Activated CD4-positive, alpha-beta T cell treated with anti-CD3 and anti-CD28 coated beads, Interleukin-2, Interleukin-6, amounts not matched to agents 100 ng/mL and 50 ng/mL, durations not matched to agents 16 hours and 8 hours (primary cell): ENCODE measurements at regions not wholly inside any gene's neighbourhood (a gene's known extent, or its start where the extent isn't known, plus 50 kb on each side); places are given as distances from the start of the nearest gene placed in this dataset.

Experiments
- DNase-seq: peaks from one replicate; pipeline ENCODE4 v3.0.0-alpha.2; 2020

DNA sequence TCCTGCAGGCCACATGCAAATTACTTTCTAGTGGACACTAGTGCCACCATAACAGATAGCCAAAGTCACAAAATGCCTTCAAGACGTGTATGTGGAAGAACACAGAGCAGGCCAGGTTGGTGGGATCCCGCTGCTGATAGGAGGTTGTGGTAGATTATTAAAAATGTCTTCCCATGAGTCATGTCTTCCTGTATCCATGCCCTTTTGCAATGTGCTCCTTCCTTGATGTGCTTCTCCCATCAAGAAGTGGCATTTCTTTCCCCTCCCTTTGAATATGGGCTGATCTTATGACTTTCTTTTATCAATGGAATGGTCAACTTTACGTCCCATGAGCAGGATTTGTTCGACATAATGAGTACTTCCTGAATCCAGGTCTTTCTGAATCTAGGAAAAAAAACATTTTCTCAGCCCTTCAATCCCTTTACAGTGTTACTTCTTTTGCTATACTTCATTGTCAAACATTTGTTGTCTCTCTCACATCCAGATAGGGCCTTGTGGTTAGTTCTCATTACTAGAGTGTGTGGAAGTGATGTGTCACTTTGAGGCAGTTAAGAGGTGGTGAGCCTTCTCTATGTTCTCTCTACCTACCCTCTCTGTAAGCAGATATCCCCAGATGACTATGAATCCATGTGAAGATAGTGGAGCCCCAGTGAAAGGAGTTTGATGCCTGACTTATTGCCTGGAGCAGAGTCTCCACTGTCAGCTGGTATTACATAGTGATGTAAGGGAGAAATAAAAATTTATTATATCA is 519.2 kb upstream of the DIPK2B start:
- DNase-seq = peak; percentile 68

DNA sequence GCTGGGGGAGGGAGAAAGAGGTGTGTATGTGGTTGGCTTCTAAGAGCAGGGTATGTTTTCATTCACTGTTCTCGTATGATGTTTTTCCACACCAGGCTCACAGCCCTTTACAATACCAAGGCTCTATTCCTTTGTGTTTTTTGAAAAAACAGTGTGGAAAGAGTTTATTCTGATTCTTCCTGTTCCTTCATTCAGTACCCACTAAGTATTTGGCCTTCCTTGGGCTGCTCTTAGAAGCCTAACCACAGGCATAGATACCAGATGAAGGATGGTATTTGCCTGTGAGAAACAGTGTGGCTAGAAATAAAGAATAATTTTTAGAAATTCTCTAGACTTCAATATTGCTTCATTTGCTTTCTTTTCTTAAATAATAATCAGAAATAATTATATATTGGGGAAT is 518.0 kb upstream of the DIPK2B start:
- DNase-seq = no peak

DNA sequence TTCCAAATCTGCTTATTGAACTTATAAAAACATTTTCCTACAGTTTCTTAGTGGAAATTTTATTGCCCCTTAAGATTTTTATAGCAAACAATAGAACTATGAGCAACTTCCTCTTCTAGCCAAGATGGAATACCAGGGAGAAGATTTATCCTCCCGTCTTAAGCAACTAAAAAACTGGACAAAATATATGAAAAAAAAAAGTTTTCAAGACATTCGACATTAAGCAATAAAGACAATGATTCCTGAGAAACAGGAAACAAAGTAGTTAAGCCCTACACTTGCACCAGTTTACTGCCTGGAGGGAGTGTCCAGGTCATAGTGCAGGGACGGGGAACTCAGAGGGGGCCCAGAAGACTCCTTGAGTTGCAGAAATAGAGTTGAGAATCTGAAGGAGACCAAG is 516.1 kb upstream of the DIPK2B start:
- DNase-seq = no peak

DNA sequence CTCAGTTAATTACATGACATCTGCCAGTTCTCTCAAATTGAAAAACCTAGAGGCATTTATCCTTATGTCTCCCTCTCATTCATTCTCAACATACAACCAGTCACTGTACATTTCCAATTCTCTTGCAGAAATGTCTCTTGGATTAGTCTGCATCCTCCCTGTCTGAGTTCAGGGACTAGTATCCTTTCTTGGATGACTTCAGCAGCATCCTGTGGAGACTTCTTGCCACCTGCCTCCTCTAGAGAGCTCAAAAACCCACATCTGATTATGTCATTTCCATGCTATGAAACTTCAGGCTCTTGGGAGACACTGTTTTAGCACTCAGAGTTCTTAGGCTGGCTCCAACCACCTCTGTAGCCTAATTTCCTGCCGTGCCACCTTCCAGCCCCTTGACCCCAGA is 515.1 kb upstream of the DIPK2B start:
- DNase-seq = no peak

DNA sequence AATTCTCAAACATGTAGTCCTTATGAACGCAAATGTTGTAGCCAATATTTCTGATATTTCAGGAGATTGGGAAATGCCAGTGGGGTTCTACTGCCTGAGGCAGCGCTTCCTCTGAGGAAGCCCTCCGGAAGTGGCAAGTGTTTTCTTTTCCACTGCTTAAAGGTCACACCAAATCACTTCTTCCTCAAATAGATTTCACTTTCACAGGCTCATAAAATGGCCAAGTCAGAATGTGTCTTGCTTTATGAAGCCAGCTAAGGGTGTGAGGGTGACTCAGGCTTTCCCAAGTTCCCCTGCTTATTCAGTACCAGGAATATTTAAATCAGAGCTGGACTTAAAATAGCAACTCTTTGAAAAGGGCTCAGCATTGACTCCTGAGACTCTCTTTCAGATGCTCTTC is 514.2 kb upstream of the DIPK2B start:
- DNase-seq = peak; percentile 59

DNA sequence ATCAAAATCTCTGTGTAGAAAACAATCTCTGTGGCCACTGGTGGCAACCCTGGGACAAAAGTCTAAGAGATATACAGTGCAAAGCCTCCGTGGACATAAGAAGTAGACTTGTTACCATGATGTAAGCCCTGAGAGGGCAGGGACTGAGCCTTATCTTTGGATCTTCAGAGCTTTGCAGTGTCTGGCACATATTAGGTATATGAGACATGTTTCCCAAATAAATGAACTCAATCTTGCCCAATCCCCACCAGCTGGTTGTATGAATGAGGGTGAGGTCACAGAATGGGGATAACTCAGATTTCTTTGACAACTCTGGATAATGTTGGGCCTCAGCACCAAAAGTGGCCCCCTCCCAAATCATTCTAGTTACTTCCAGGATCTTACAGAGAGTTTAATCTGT is 511.4 kb upstream of the DIPK2B start:
- DNase-seq = no peak

DNA sequence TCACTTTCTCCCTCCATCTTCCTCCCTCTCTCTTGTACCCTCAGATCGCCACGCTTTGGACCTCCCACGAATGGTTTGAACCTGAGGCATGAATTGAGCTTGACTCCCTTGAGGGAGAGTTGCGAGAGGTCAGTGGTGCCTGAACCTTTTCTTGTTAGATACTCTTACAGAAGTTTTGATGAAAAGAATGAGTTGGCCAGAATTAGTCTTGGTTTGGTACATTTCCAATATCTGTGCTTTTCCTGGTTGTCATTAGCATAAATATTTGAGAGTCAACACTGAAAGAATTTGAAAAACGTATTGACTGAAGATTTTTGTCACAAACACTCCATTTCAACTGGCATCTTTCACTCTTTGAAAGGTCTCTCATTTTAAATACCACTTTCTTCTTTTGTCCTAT is 510.6 kb upstream of the DIPK2B start:
- no peak for DNase-seq

DNA sequence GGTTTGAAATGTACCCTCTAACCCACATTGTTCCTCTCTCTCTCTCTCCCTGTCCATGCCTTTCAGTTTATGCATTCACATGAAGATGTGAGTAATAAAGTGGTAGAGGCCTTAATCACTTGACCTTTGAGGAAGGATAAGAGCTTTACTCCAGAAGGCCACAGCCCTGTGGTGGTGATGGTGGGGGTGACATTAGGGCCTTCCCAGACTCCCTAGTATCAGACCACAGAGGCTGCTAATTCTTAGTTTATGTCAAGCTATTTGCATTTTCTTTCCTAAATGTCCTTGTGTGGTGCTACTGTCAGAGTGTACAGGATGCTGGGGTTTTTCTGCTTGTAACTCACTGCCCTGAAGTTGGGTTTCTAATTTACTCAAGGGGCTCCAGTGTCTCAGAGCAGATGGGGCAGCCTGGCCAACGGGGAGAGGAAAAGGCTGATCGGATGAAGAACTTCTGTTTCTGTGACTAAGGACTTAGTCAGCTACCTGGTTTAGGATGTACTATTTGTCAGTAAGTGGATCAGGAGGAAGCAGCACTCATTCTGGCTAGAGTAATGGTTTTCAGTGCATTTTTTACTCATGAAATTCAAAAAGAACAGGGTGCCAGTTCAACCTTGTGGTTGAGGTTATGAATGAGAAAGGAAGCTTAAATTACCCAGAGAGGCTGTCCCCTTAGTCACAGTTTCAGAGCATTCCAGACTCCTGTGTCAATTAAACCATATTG is 509.6 kb upstream of the DIPK2B start:
- peak; percentile 92 for DNase-seq

DNA sequence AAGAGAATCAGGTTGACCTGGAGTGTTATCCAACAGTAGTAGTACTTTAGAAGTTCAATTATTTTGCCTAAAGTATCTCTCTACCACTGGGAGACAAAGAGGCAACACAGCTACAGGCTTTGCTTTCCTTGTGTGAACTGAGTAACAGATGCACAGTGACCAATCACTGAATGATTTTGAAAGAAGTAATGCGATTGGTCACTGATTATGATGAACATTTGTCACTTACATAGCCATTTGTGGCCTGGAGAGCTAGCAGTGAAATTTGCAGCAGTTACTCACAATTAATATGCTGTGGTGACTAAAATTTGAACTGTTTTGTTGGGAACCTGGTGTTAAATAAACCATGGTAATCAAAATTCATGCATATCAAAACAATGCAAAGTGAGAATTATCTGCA is 508.7 kb upstream of the DIPK2B start:
- DNase-seq = peak; percentile 39

DNA sequence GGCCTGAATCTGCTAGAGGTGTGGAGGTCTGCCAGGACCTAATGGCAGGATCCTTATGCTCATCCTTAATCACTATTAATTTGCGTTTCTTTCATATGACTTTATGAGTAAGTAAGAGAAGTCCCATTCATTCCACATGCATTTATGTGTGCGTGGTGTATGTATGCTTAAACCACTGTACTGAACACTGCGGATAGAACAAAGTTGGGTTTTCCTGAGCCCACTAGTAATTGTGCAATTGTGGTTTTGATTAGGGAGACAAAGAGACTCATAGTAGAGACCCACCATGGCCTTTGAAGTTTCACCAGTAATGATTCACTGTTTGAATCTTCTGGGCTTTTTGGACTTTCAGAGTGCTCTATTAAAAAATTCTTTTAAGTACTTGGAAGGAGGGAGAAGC is 498.5 kb upstream of the DIPK2B start:
- DNase-seq = no peak

DNA sequence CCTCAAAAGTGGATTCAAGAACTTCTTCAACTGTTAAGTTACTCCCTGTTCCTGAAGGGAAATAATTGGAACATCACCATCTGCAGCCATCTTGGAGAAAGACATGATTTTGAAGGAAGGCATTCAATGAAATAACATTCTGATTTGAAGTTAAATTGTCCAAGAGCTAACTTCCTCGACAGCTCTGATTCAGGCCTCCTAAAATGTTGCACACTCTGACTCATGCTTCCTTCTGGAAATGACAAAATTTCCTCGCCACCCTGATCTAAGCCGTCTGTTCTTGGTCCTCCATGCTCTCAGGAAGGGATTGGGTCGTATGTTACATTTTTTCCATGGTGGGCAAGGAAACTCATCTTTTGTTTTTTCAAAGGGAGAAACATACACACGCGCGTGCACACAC is 496.9 kb upstream of the DIPK2B start:
- no peak for DNase-seq

DNA sequence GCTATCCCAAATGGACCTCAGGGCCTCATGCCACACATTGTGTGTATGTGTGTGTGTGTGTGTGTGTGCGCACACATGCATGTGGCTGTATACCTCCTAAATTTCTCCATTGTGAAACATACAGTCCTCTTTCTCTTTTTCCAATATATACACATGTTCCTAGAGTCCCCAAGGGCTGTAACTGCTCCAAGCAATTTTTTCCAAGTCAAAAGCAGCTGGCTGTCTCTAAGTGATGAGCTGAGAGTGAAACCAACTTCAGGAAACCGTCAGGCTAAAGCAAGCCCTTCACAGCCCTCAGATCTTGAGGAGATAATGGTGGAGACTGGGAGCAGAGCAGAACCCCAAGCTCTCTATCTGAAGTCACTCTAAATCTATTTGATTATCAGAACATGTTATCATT is 496.1 kb upstream of the DIPK2B start:
- DNase-seq = no peak

DNA sequence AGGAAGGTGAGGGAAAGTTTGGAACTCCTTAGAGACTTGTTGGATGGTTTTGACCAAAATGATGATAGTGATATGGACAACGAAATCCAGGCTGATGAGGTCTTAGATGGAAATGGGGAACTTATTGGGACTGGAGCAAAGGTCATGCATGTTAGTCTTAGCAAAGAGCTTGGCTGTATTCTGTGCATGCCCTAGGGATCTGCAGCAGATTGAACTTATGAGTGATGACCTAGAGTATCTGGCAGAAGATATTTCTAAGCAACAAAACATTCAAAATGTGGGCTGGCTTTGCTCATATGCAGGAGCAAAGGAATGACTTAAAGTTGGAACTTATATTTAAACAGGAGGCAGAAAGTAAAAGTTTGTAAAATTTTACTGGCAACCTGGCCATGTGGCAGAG is 489.3 kb upstream of the DIPK2B start:
- DNase-seq = no peak

DNA sequence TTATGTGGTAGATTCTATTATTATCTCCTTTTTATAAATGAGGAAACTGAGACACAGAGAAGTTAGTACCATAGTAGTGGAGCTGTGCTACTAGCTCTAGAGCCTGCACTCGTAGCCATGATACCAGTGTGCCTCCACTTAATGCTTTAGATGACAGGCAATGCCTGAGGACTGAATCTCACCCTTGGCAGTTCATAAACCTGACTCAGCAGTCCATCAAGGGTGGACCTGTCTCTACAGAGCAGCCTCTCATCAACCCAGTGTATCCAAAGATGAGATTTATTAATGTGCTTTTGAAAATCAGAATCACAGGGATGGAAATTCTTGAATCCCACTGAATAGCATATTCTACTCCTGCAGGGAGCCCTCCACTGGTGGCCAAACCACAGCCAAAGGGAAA is 483.2 kb upstream of the DIPK2B start:
- no peak for DNase-seq

DNA sequence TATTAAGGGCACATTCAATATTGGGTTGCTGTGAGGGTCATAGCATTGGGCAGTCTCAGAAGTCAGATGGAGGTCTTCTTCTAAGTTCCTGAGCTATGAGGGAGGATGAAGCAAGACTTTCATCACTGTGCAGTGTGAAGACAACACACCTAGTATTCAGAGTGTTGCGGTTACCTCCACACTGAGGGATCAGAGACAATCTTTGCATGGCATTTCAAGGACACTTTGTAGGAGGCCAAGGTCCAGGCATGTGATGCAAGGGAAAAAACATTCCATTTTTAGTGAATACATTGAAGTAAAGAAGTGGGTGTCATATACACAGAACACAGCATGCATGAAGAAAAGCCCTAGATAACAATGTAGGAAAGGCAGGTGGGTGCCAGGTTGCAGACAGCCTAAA is 481.2 kb upstream of the DIPK2B start:
- no peak for DNase-seq

DNA sequence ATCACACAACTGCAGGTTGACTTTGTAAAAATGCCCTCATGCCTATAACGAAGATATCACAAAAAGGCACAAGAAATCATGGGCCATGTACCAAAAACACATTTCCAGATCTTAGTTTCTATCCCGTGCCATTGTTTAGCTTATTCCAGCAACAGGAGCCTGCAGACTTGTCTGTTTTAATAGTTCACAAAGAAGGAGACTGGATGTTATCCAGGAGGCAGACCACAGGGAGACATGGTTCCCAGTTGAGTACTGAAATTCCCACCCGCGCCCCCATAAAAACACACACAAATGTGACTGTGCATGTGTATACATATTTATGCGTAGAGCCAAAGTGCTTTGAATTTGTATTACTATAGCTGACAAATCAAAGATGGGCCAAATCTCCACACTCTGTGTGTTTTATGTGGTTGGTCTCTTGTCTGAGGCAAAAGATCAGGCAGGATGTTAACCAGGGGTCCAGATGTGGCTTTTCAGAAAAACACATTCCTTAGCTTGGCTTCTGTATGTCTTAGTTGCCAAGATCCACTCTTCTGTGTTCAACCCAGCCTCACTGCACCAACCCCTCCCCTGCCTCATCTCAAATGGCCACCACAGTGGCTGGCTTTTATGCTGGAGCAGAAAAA is 469.2 kb upstream of the DIPK2B start:
- DNase-seq = no peak

DNA sequence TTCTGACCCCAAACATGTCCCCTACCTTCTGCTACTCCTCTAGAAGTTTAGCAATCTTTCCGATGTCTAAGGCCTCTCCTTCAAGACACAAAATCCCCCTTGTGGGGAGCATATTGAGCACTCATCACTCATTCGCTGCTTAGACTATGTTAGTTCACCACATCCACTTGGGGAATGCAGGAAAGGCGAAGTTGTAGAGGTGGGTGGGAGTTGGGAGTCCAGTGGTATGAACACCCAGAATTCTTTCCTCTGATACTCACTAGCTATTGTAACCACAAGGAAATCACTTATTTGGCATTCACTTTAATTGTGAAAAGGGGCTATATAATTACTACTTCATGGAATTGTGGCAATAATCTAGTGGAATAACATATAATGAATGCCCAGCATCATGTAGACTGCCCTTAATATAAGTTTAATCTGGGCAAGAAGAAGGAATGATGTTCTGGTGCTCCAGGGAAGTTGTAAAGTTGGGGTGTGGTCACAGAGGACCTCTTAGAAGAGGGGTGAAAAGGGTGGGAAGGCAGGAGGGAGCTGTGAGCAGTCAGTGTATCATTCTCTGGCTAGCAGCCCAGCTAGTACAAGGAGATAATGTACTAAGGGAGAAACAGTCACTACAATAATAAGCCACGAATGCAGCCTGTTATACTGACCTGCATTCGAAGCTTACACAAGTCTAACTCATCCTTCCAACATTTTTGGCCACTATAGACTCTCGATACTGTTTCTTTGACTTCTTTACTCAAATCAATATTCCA is 468.2 kb upstream of the DIPK2B start:
- no peak for DNase-seq

DNA sequence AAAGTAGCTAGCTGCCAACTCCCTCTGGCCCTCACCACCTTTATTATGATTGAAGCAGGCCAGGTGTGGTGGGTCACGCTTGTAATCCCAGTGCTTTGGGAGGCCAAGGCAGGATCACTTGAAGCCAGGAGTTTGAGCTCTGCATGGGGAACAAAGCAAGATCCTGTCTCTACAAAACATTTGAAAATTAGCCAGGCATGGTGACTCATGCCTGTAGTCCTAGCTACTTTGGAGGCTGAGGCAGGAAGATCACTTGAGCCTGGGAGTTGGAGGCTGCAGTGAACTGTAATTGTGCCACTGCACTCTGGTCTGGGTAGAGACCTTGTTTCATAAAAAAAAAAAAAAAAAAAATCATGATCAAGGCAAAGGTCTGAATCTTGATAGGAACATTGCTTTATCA is 467.0 kb upstream of the DIPK2B start:
- DNase-seq = no peak

DNA sequence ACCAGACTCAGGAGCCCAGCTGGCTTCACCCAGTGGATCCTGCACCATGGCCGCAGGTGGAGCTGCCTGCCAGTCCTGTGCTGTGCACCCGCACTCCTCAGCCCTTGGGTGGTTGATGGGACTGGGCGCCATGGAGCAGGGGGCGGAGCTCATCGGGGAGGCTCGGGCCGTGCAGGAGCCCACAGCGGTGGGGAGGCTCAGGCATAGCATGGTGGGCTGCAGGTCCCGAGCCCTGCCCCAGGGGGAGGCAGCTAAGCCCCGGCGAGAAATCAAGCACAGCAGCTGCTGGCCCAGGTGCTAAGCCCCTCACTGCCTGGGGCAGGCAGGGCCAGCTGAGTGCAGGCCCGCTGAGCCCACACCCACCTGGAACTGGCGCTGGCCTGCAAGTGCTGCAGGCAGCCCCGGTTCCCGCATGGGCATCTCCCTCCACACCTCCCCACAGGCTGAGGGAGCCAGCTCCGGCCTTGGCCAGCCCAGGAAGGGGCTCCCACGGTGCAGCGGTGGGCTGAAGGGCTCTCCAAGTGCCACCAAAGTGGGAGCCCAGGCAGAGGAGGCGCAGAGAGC is 464.1 kb upstream of the DIPK2B start:
- DNase-seq = no peak

DNA sequence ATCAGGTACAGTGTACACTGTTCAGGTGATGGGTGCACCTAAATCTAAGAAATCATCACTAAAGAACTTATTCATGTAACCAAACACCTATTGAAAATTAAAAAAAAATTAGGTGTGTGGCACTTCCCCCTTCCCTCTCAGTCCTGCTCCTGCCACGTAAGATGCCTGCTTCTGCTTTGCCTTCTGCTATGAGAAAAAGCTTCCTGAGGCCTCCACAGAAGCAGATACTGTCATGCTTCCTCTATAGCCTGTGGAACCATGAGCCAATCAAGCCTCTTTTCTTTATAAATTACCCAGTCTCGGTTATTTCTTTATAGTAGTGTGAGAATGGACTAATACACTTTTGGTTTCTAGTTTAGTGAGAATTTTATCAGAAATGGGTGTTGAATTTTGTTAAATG is 459.8 kb upstream of the DIPK2B start:
- DNase-seq = no peak

DNA sequence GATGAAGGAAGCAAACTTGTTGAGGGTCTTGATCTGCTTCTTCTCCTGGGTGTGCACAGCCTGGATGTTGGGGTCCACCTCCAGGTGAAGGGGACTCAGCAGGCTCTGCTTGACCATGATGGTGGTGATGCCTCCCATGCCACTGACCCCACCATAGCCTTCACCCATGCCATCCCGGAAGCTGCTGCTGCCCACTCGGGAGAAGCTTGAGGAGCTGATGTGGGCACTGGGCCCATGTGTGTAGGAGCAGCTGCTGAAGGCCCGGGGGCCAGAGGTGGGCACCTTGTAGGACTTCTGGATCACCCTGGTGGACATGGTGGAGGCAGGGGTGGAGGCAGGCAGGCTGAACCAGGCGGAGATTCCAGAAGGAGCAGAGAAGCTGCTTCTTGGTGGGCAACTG is 432.7 kb upstream of the DIPK2B start:
- DNase-seq = no peak

DNA sequence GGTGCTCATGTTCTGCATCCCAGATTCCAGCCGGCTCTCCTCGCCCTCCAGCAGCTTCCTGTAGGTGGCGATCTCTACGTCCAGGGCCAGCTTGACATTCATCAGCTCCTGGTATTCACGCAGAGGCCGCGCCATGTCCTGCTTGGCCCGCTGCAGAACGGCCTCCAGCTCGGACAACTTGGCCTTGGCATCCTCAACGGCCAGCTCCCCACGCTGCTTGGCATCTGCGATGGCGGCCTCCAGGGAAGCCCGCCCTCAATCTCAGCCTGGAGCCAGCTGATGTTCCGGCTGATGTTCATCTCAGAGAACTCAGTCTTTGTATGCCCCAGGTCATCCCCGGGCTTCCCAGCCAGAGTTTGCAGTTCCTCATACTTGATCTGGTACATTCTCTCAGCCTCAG is 431.8 kb upstream of the DIPK2B start:
- DNase-seq = no peak

DNA sequence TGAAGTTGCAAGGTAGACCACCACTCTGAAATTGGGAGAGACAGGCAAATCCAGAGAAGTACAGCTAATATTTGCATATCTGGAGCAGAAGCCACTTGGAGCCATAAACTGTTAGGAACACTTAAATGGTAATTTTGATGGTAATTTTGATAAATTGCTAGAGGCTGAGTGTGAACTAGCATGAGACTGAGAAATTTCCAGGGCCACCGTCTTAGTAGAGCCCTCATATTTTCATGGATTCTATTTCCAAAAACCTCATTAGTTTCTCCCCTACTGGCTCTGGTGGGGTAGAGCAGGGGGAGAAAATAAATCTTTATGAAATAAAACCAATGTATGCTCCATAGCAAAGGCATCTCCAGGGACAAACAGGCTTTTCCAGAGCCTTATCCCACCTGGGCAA is 429.4 kb upstream of the DIPK2B start:
- no peak for DNase-seq
